Left ventricle myocardium inferior (tissue), 1 donor: ENCODE measurements at regions not wholly inside any gene's neighbourhood (a gene's known extent, or its start where the extent isn't known, plus 50 kb on each side); places are given as distances from the start of the nearest gene placed in this dataset.

ENCODE experiments used
- DNase-seq: peaks from one replicate; pipeline ENCODE4 v3.0.0-alpha.2; 2020
- H3K27ac ChIP-seq: fragments of 200-600 bp; replicated peaks from 2 replicates; pipeline ENCODE4 v1.8.0; 2021
- H3K27me3 ChIP-seq: fragments of 200-600 bp; 2 replicates; pipeline ENCODE4 v1.8.0; 2021; ENCODE audit warnings: low read depth
- H3K36me3 ChIP-seq: fragments of 200-600 bp; 2 replicates; pipeline ENCODE4 v1.8.0; 2021
- H3K4me1 ChIP-seq: fragments of 200-600 bp; 2 replicates; pipeline ENCODE4 v1.8.0; 2021
- H3K4me3 ChIP-seq: fragments of 200-600 bp; 2 replicates; pipeline ENCODE4 v1.8.0; 2021; ENCODE audit warnings: mild to moderate bottlenecking, moderate library complexity
- H3K9me3 ChIP-seq: fragments of 200-600 bp; replicated peaks from 2 replicates; pipeline ENCODE4 v1.8.0; 2021
- intact Hi-C: fragments of 100-400 bp; cut with micrococcal nuclease; formaldehyde crosslinking; loops from one replicate; pipeline ENCODE4 v1.11.0; 2022
- TF ChIP-seq, protein P1 (sequence below): fragments of 200-600 bp; IDR thresholded peaks from 2 replicates; pipeline ENCODE4 v1.8.0; 2021; ENCODE audit warnings: antibody characterized with exemption, mild to moderate bottlenecking, borderline replicate concordance
- donor health status: DM: no; HTN: yes; CAD: no; lungs with severe emphysema.

DNA sequence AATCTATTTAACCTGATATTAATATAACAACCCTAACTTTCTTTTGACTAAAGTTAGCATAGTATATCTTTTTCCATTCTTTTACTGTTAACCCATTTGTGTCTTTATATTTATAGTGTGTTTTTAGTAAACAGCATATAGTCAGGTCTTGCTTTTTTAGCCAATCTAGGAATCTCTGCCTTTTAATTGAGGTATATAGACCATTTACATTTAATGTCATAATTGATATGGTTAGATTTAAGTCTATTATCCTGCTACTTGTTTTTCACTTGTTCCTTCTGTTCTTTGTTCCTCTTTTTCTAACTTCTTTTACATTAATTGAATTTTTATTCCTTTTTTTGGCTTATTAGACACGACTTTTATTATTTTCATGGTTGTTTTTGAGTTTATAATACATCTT lies 174.4 kb downstream of the KCTD15 start:
- Histone ChIP-seq H3K27me3 (peaks cover 35% of the 10 kb centered on the region), H3K27ac (no peak overlapping the region), H3K36me3 (no peaks in the 10 kb centered on the region), H3K4me3 (no peak overlapping the region), H3K4me1 (no peaks in the 10 kb centered on the region), H3K9me3 (peaks cover 61% of the 10 kb centered on the region)
- DNase-seq: no peak
- TF ChIP-seq, protein P1, sequence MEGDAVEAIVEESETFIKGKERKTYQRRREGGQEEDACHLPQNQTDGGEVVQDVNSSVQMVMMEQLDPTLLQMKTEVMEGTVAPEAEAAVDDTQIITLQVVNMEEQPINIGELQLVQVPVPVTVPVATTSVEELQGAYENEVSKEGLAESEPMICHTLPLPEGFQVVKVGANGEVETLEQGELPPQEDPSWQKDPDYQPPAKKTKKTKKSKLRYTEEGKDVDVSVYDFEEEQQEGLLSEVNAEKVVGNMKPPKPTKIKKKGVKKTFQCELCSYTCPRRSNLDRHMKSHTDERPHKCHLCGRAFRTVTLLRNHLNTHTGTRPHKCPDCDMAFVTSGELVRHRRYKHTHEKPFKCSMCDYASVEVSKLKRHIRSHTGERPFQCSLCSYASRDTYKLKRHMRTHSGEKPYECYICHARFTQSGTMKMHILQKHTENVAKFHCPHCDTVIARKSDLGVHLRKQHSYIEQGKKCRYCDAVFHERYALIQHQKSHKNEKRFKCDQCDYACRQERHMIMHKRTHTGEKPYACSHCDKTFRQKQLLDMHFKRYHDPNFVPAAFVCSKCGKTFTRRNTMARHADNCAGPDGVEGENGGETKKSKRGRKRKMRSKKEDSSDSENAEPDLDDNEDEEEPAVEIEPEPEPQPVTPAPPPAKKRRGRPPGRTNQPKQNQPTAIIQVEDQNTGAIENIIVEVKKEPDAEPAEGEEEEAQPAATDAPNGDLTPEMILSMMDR: no peak
- intact Hi-C loops: no loop called here

DNA sequence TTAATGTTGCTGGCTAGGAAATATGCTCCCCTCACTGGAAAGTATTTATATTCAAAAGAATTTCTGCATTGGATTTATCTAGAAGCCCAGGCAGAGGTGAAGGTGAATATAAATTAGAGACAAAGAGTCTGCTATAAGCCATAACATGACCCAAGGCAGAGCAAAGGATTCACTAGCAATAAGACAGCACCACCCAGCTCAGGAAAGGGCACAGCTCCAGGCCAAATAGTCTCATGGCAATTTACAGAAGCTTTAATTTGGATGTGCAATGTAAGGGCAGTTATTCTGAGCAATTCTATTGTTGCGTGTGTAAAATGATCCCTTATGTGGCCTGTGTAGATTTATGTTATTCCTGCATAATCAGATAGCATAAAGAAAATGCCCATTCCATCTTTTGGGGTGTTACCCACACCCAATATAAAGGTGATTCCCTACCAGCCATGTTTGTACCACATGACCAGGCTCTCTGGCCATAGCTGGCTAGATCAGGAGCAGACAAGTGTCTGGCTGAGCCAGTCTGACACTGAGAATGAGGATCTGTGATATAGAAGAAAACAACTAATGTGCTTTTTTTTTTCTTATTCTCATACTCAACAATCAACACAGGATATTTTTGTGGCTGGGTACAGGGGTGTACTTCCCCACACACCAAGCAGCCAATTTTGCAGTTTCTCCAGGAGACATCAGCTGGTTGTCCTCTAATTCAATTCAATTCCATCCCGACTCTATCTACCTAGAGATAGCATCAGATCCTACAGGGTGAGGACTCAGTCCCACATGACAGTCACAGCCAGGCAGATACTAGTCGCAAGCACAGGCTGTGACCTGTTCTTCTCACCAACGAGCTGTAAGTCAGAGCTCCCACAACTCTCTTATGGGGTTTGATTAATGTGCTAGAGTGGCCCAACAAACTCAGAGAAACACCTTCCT lies 181.4 kb downstream of the KCTD15 start:
- intact Hi-C loops: no loop called here
- H3K36me3 ChIP-seq: no peaks in the 10 kb centered on the region
- H3K4me1 ChIP-seq: no peaks in the 10 kb centered on the region
- peaks cover 21% of the 10 kb centered on the region for H3K9me3 ChIP-seq
- DNase-seq: no peak
- no peak overlapping the region for H3K27ac ChIP-seq
- TF ChIP-seq, protein P1: no peak
- H3K27me3 ChIP-seq: peaks cover 75% of the 10 kb centered on the region
- H3K4me3 ChIP-seq: no peak overlapping the region

DNA sequence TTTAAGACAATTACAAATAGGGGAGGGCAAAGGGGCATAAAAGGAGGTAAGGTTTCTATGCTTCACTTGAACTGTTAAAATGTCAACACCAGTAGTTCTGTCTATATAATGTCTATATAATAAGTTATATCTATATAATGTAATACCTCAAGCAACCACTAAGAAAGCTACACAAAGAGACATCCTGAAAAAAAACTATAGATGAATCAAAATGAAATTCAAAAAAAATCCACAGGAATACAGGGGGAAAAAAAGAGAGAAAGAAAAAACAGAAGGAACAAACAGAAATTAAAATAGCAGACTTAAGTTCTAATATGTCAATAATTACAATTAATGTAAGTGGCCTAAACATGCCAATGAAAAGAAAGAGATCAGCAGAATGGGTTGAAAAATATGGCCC lies 186.0 kb downstream of the KCTD15 start:
- intact Hi-C loops: no loop called here
- no peak overlapping the region for H3K4me3 ChIP-seq
- TF ChIP-seq, protein P1: no peak
- H3K36me3 ChIP-seq: no peaks in the 10 kb centered on the region
- peaks cover 25% of the 10 kb centered on the region for H3K9me3 ChIP-seq
- H3K27ac ChIP-seq: no peak overlapping the region
- H3K4me1 ChIP-seq: no peaks in the 10 kb centered on the region
- DNase-seq: no peak
- H3K27me3 ChIP-seq: peaks cover 54% of the 10 kb centered on the region

DNA sequence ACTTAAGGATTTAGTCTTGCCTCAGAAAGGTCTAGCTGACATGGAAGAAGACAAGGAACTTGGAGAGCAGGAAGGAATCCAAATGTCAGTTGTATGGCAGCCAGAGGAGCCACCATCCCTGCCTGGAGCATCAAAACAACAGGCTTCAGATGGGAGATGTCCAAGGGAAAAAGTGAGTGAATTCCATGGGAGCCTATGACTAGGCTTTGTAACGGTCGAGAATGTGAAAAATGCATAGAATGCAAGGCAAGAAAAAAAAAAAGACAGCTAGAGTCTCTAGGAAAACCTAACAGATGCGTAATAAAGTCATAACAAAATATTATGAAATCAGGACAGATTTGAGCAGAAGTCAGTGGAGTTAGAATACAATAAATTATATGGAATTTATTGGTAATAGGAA lies 183.7 kb upstream of the LSM14A start:
- no peaks in the 10 kb centered on the region for H3K36me3 ChIP-seq
- H3K4me1 ChIP-seq: no peaks in the 10 kb centered on the region
- peaks cover 57% of the 10 kb centered on the region for H3K9me3 ChIP-seq
- H3K4me3 ChIP-seq: no peak overlapping the region
- H3K27ac ChIP-seq: no peak overlapping the region
- intact Hi-C loops: no loop called here
- TF ChIP-seq, protein P1: no peak
- no peak for DNase-seq
- H3K27me3 ChIP-seq: peaks cover 28% of the 10 kb centered on the region

DNA sequence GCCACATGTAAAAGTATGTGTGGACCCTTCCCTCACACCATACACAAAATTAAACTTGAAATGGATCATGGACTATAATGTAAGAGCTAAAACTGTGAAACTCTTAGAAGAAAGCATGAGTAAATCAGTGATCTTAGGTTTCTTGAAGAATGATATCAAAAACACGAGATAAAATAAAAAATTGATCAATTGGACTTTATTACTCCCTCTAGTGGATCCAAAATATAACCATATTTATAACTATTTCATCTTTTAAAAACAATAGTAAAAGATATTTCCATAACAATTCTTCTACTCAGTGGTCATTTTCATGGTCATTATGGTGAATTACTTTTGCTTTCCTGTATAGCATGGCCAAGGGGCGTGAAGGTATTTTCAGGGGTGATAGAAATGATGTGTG lies 174.6 kb upstream of the LSM14A start:
- intact Hi-C loops: loop anchor here (5.0 kb wide), 1 partner anchor 215 kb away; no protein-coding TSS in a partner anchor
- H3K4me3 ChIP-seq: no peak overlapping the region
- no peaks in the 10 kb centered on the region for H3K36me3 ChIP-seq
- H3K4me1 ChIP-seq: no peaks in the 10 kb centered on the region
- TF ChIP-seq, protein P1: peak; percentile 22
- H3K27me3 ChIP-seq: peaks cover 18% of the 10 kb centered on the region
- no peak for DNase-seq
- H3K27ac ChIP-seq: no peak overlapping the region
- peaks cover 8% of the 10 kb centered on the region for H3K9me3 ChIP-seq
